CD14-positive monocyte (primary cell): ENCODE measurements at regions not wholly inside any gene's neighbourhood (a gene's known extent, or its start where the extent isn't known, plus 50 kb on each side); places are given as distances from the start of the nearest gene placed in this dataset.

Experiments used
- DNase-seq, 3 donors: peaks; one replicate each; pipeline ENCODE4 v3.0.0-alpha.2; 2011 to 2022
- H2AFZ ChIP-seq: 2 replicates; pipeline ENCODE4 v1.6.0; 2012; ENCODE audit warnings: mild to moderate bottlenecking, low read depth, low read length, inconsistent platforms; ENCODE audit not compliant: insufficient read depth, poor library complexity, severe bottlenecking
- H3K27ac ChIP-seq, 2 donors: 1 replicate in 1 of 2; 2 replicates in 1 of 2; pipeline ENCODE4 v1.5.1; 2012 to 2013; ENCODE audit warnings: low read length in 2 of 2, control low read depth in 1 of 2, inconsistent platforms in 1 of 2, low read depth in 1 of 2, mild to moderate bottlenecking in 1 of 2
- H3K27me3 ChIP-seq, 2 donors: one replicate each; pipeline versions ENCODE4 v1.6.0 to v1.6.1; 2011 to 2013; ENCODE audit warnings: low read length in 2 of 2; ENCODE audit not compliant: control insufficient read depth in 2 of 2, insufficient read depth in 2 of 2
- H3K36me3 ChIP-seq, 2 donors: replicated peaks in 1 of 2; 1 replicate in 1 of 2; 2 replicates in 1 of 2; pipeline versions ENCODE4 v1.5.1 to v1.6.1; 2012 to 2013; ENCODE audit warnings: low read length in 2 of 2, control low read depth in 1 of 2, inconsistent platforms in 1 of 2, mild to moderate bottlenecking in 1 of 2; ENCODE audit not compliant: insufficient read depth in 2 of 2, control insufficient read depth in 1 of 2
- H3K4me1 ChIP-seq, 2 donors: 1 replicate in 1 of 2; 2 replicates in 1 of 2; pipeline versions ENCODE4 v1.5.1 to v1.6.1; 2012 to 2013; ENCODE audit warnings: low read length in 2 of 2, control low read depth in 1 of 2, inconsistent platforms in 1 of 2, mild to moderate bottlenecking in 1 of 2, moderate library complexity in 1 of 2; ENCODE audit not compliant: insufficient read depth in 2 of 2, control insufficient read depth in 1 of 2
- H3K4me2 ChIP-seq: replicated peaks from 2 replicates; pipeline ENCODE3; 2012; ENCODE audit warnings: low read length, moderate library complexity, mild to moderate bottlenecking; ENCODE audit not compliant: poor library complexity, severe bottlenecking; ENCODE audit errors: extremely low read depth
- H3K4me3 ChIP-seq, 3 experiments: fragments of 200-600 bp in 1 of 3; sonication (generic) in 1 of 3; replicated peaks in 1 of 3; 1 replicate in 2 of 3; 2 replicates in 1 of 3; pipeline ENCODE4 v1.5.1; 2011 to 2013; ENCODE audit warnings: low read length in 3 of 3, mild to moderate bottlenecking in 3 of 3, control low read depth in 2 of 3, low read depth in 2 of 3, inconsistent platforms in 1 of 3, moderate library complexity in 1 of 3
- H3K79me2 ChIP-seq: 2 replicates; pipeline ENCODE4 v1.6.0; 2012; ENCODE audit warnings: mild to moderate bottlenecking, control low read depth, inconsistent platforms, low read length, moderate library complexity; ENCODE audit not compliant: insufficient read depth
- H3K9ac ChIP-seq: 2 replicates; pipeline ENCODE4 v1.6.0; 2017; ENCODE audit warnings: low read length, mild to moderate bottlenecking; ENCODE audit not compliant: insufficient read depth, poor library complexity, severe bottlenecking
- H3K9me3 ChIP-seq, 2 donors: replicated peaks in 1 of 2; 1 replicate in 1 of 2; 2 replicates in 1 of 2; pipeline versions ENCODE4 v1.5.1 to v1.6.1; 2012 to 2013; ENCODE audit warnings: low read length in 2 of 2, control low read depth in 1 of 2; ENCODE audit not compliant: control insufficient read depth in 1 of 2, insufficient read depth in 1 of 2
- H4K20me1 ChIP-seq: 2 replicates; pipeline ENCODE4 v1.6.0; 2012; ENCODE audit warnings: mild to moderate bottlenecking, low read length, control low read depth, moderate library complexity; ENCODE audit not compliant: insufficient read depth
- H3K27ac Mint-ChIP-seq, 7 donors: one replicate each; pipeline ENCODE4 v1.8.0; 2020; ENCODE audit warnings: mild to moderate bottlenecking in 7 of 7, mixed read lengths in 7 of 7, moderate library complexity in 6 of 7, inconsistent platforms in 2 of 7
- H3K27me3 Mint-ChIP-seq, 3 donors: one replicate each; pipeline ENCODE4 v1.8.0; 2021 to 2022; ENCODE audit warnings: low read depth in 3 of 3, mild to moderate bottlenecking in 3 of 3, mixed read lengths in 3 of 3, moderate library complexity in 3 of 3, inconsistent platforms in 1 of 3
- H3K36me3 Mint-ChIP-seq, 2 donors: one replicate each; pipeline ENCODE4 v1.8.0; 2020; ENCODE audit warnings: mixed read lengths in 2 of 2, inconsistent platforms in 1 of 2, mild to moderate bottlenecking in 1 of 2
- H3K4me1 Mint-ChIP-seq: one replicate; pipeline ENCODE4 v1.8.0; 2020; ENCODE audit warnings: mild to moderate bottlenecking, mixed read lengths
- H3K4me3 Mint-ChIP-seq, 2 donors: one replicate each; pipeline ENCODE4 v1.8.0; 2020; ENCODE audit warnings: mild to moderate bottlenecking in 2 of 2, mixed read lengths in 2 of 2, moderate library complexity in 1 of 2
- H3K9me3 Mint-ChIP-seq, 7 donors: one replicate each; pipeline ENCODE4 v1.8.0; 2020 to 2022; ENCODE audit warnings: mixed read lengths in 7 of 7, mild to moderate bottlenecking in 6 of 7, moderate library complexity in 6 of 7, inconsistent platforms in 2 of 7
- CTCF ChIP-seq: fragments of 200-600 bp; IDR thresholded peaks from one replicate; pipeline ENCODE4 v1.8.0; 2022; ENCODE audit warnings: antibody characterized with exemption, mild to moderate bottlenecking
- WGBS: methylation state at CpG from one replicate; pipeline ENCODE4 v1.1.5; 2013; ENCODE audit warnings: missing lambda C conversion rate; ENCODE audit not compliant: insufficient coverage; 5-methylcytosine and 5-hydroxymethylcytosine counted together
- intact Hi-C, 2 donors: fragments of 100-400 bp; cut with micrococcal nuclease; formaldehyde crosslinking; loops; one replicate each; pipeline versions ENCODE4 v1.15.0 to v1.15.1; 2023

GRCh38 chr11:122398167-122398566, 257.4 kb upstream of the UBASH3B start:
- Mint-ChIP-seq H3K36me3 (no peaks in the 10 kb centered on the region), H3K4me3 (no peak overlapping the region), H3K27me3 (peaks cover 0 to 1% (median 0%) of the 10 kb centered on the region in 3 donors), H3K9me3 (peaks cover 0 to 9% (median 2%) of the 10 kb centered on the region in 7 donors), H3K4me1 (peaks cover 24% of the 10 kb centered on the region), H3K27ac (no peak overlapping the region)
- no peak overlapping the region for H2AFZ ChIP-seq
- no peak overlapping the region for H3K27ac ChIP-seq
- WGBS, result no CpG with 5 or more reads among the region's 1 CpG
- no peak overlapping the region for H3K9ac ChIP-seq
- H3K79me2 ChIP-seq, result no peaks in the 10 kb centered on the region
- H3K4me1 ChIP-seq, result peaks cover 10% of the 10 kb centered on the region in 2 donors
- intact Hi-C loops, result no loop called here
- H3K27me3 ChIP-seq, result no peaks in the 10 kb centered on the region
- H4K20me1 ChIP-seq, result no peaks in the 10 kb centered on the region
- no peaks in the 10 kb centered on the region for H3K9me3 ChIP-seq
- H3K36me3 ChIP-seq, result no peaks in the 10 kb centered on the region
- H3K4me2 ChIP-seq, result no peak overlapping the region
- no peak for DNase-seq
- TF ChIP-seq CTCF, result no peak
- H3K4me3 ChIP-seq, result no peak overlapping the region

- Histone ChIP-seq H3K4me1 (peaks cover 13 to 16% of the 10 kb centered on the region in 2 donors), H3K4me3 (no peak overlapping the region), H3K9ac (no peak overlapping the region), H3K27ac (no peak overlapping the region), H3K36me3 (no peaks in the 10 kb centered on the region), H3K79me2 (no peaks in the 10 kb centered on the region), H2AFZ (no peak overlapping the region), H3K27me3 (no peaks in the 10 kb centered on the region), H3K9me3 (no peaks in the 10 kb centered on the region), H4K20me1 (no peaks in the 10 kb centered on the region), H3K4me2 (no peak overlapping the region)
- no peak overlapping the region for H3K4me3 Mint-ChIP-seq
- peaks cover 0 to 5% (median 2%) of the 10 kb centered on the region in 7 donors for H3K9me3 Mint-ChIP-seq
- no CpG with 5 or more reads among the region's 1 CpG for WGBS
- peaks cover 0 to 1% (median 0%) of the 10 kb centered on the region in 3 donors for H3K27me3 Mint-ChIP-seq
- peaks cover 30% of the 10 kb centered on the region for H3K4me1 Mint-ChIP-seq
- DNase-seq, result no peak
- H3K27ac Mint-ChIP-seq, result no peak overlapping the region
- no peaks in the 10 kb centered on the region for H3K36me3 Mint-ChIP-seq
- TF ChIP-seq CTCF, result no peak
- intact Hi-C loops, result no loop called here
Measured at GRCh38 chr11:122395282-122395681, 260.2 kb upstream of the UBASH3B start.
